GM12878 (cell line): ENCODE measurements at regions not wholly inside any gene's neighbourhood (a gene's known extent, or its start where the extent isn't known, plus 50 kb on each side); places are given as distances from the start of the nearest gene placed in this dataset.

Experiments used
- ATAC-seq: fragments of 200-7000 bp; cut with Tn5 transposase; 3 replicates; pipeline ENCODE4 v1.9.1; 2020; ENCODE audit warnings: mild to moderate bottlenecking, moderate library complexity
- BruUV-seq: library from RNA; stranded (reverse); fragments of 400-500 nt; replicated peaks from 2 replicates; lab custom pipeline; 2021; lab: Mats Ljungman, UMichigan
- CTCF ChIA-PET: fragments of 300-600 bp; sonication (Branson Sonifier 250); formaldehyde crosslinking; extraction: SDS; loops from one replicate; lab custom pipeline; 2021; ENCODE audit warnings: inconsistent platforms; lab: Yijun Ruan, JAX
- POLR2A ChIA-PET: fragments of 350-600 bp; formaldehyde crosslinking; extraction: SDS; loops from one replicate; lab custom pipeline; 2021; ENCODE audit warnings: inconsistent platforms; lab: Charles Lee
- RAD21 ChIA-PET: fragments of 300-600 bp; sonication (Branson Sonifier 250); formaldehyde crosslinking; loops from one replicate; lab custom pipeline; 2023; ENCODE audit warnings: antibody characterized with exemption; ENCODE audit not compliant: unreplicated experiment; lab: Charles Lee
- SMC1A ChIA-PET: fragments of 300-600 bp; sonication (Branson Sonifier 250); formaldehyde crosslinking; loops from one replicate; lab custom pipeline; 2023; ENCODE audit not compliant: unreplicated experiment, uncharacterized antibody; lab: Charles Lee
- DNase-seq: peaks from one replicate; pipeline ENCODE4 v3.0.0-alpha.2; 2011; ENCODE audit warnings: low read depth, low spot score
- FAIRE-seq: peaks from 3 replicates; lab custom pipeline; 2011; peaks lifted over from hg19 to GRCh38; lab: Jason Lieb, UNC
- H2AFZ ChIP-seq: 2 replicates; pipeline ENCODE4 v1.6.0; 2011; ENCODE audit warnings: low read depth, low read length, control low read depth; ENCODE audit not compliant: control insufficient read depth
- H3K27ac ChIP-seq: 2 replicates; pipeline ENCODE4 v1.5.1; 2011; ENCODE audit warnings: control low read depth; ENCODE audit not compliant: control insufficient read depth, insufficient read depth
- H3K27me3 ChIP-seq, 2 experiments: replicated peaks in 1 of 2; 2 replicates each; pipeline versions ENCODE4 v1.6.0 to v1.6.1; 2011; ENCODE audit warnings: low read length in 1 of 2; ENCODE audit not compliant: control insufficient read depth in 2 of 2, insufficient read depth in 2 of 2
- H3K36me3 ChIP-seq, 2 experiments: 2 replicates each; pipeline ENCODE4 v1.5.1; 2011; ENCODE audit warnings: low read length in 1 of 2; ENCODE audit not compliant: control insufficient read depth in 2 of 2, insufficient read depth in 2 of 2
- H3K4me1 ChIP-seq: 2 replicates; pipeline ENCODE4 v1.6.1; 2011; ENCODE audit warnings: mild to moderate bottlenecking, low read length, moderate library complexity, mixed read lengths; ENCODE audit not compliant: control insufficient read depth, insufficient read depth
- H3K4me2 ChIP-seq: 2 replicates; pipeline ENCODE4 v1.6.0; 2011; ENCODE audit warnings: control low read depth; ENCODE audit not compliant: control insufficient read depth, insufficient read depth
- H3K4me3 ChIP-seq: fragments of 200-600 bp; sonication (generic); 2 replicates; pipeline ENCODE4 v1.5.1; 2016
- H3K79me2 ChIP-seq: 2 replicates; pipeline ENCODE4 v1.6.0; 2011; ENCODE audit warnings: low read length; ENCODE audit not compliant: control insufficient read depth, insufficient read depth
- H3K9ac ChIP-seq: 2 replicates; pipeline ENCODE4 v1.8.0; 2011; ENCODE audit warnings: low read length, control low read depth, mixed read lengths; ENCODE audit not compliant: control insufficient read depth, insufficient read depth
- H3K9me3 ChIP-seq: replicated peaks from 3 replicates; pipeline ENCODE4 v1.5.1; 2011; ENCODE audit warnings: mild to moderate bottlenecking, low read length; ENCODE audit not compliant: control insufficient read depth, insufficient read depth
- H4K20me1 ChIP-seq: 2 replicates; pipeline ENCODE4 v1.6.0; 2011; ENCODE audit not compliant: control insufficient read depth, insufficient read depth
- GABPA ChIP-seq: IDR thresholded peaks from 2 replicates; pipeline ENCODE4 v1.6.1; 2014; ENCODE audit warnings: antibody characterized with exemption, low read depth, mild to moderate bottlenecking, inconsistent platforms
- IKZF2 ChIP-seq, 2 experiments: fragments of 450-650 bp; IDR thresholded peaks; 2 replicates each; pipeline ENCODE4 v1.6.1; 2017; ENCODE audit warnings: mild to moderate bottlenecking in 2 of 2, moderate library complexity in 2 of 2
- NFXL1 ChIP-seq: fragments of 450-650 bp; IDR thresholded peaks from 2 replicates; pipeline ENCODE4 v1.6.1; 2017; ENCODE audit warnings: antibody characterized with exemption, mild to moderate bottlenecking, borderline replicate concordance
- NRF1 ChIP-seq: conservative IDR thresholded peaks from 2 replicates; pipeline ENCODE4 v1.6.1; 2011; ENCODE audit warnings: mild to moderate bottlenecking, low read depth, low read length, improper control_type of control experiment
- RAD21 ChIP-seq: IDR thresholded peaks from 2 replicates; pipeline ENCODE4 v1.6.1; 2011; ENCODE audit warnings: mild to moderate bottlenecking, low read depth, low read length, moderate library complexity; ENCODE audit not compliant: insufficient read depth
- RB1 ChIP-seq: fragments of 450-650 bp; formaldehyde crosslinking; IDR thresholded peaks from 2 replicates; pipeline ENCODE4 v1.6.1; 2017; ENCODE audit warnings: mild to moderate bottlenecking, borderline replicate concordance
- TCF7 ChIP-seq: IDR thresholded peaks from 2 replicates; pipeline ENCODE4 v1.6.1; 2014; ENCODE audit warnings: antibody characterized with exemption, borderline replicate concordance
- ZNF207 ChIP-seq: fragments of 450-650 bp; IDR thresholded peaks from 2 replicates; pipeline ENCODE4 v1.6.1; 2014; ENCODE audit warnings: antibody characterized with exemption, mild to moderate bottlenecking, borderline replicate concordance
- ZSCAN29 ChIP-seq: fragments of 450-650 bp; IDR thresholded peaks from 2 replicates; pipeline ENCODE4 v1.6.1; 2017; ENCODE audit warnings: mild to moderate bottlenecking, moderate library complexity
- in situ Hi-C: fragments of 300-500 bp; cut with MboI; formaldehyde crosslinking; loops from 9 replicates; pipeline ENCODE4 v1.14.3; 2018; ENCODE audit warnings: mixed read lengths
- intact Hi-C: fragments of 100-400 bp; cut with micrococcal nuclease; formaldehyde crosslinking; loops from one replicate; pipeline ENCODE4 v1.14.2; 2022; ENCODE audit not compliant: unreplicated experiment
- TF ChIP-seq, protein P1 (sequence below): fragments of 450-650 bp; IDR thresholded peaks from 2 replicates; pipeline ENCODE4 v1.6.1; 2018; ENCODE audit warnings: borderline replicate concordance, mild to moderate bottlenecking; ENCODE audit not compliant: partially characterized antibody
- TF ChIP-seq, protein P2 (sequence below): fragments of 450-650 bp; formaldehyde crosslinking; IDR thresholded peaks from 2 replicates; pipeline ENCODE4 v1.5.0; 2022; ENCODE audit warnings: mild to moderate bottlenecking, missing genetic modification characterization
- TF ChIP-seq, protein P3 (sequence below): IDR thresholded peaks from 2 replicates; pipeline ENCODE4 v1.6.1; 2012; ENCODE audit warnings: low read length, inconsistent platforms
- TF ChIP-seq, protein P4 (sequence below): fragments of 450-650 bp; formaldehyde crosslinking; IDR thresholded peaks from 2 replicates; pipeline ENCODE4 v1.4.0; 2020; ENCODE audit warnings: mild to moderate bottlenecking, moderate library complexity

DNA sequence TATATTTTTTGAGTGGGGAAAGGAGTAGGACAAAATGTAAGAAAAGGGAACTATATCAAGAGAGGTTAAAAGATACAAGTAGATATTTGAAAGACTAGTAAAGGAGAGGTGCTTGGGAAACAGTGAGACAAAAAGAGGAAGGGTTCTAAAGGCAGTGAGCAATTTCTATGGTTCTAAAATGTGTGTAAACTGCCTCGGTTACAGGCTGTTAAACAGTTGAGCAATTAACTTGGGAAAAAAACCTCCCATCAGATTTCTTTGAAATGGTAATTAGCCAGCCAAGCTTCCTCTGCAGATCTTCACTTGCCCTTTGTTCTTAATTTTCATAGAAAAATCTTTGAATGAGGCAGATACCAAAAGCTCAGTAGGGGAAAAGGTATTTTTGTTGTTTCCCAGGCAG lies 238.7 kb upstream of the KCNH7 start (continued):
- TF ChIP-seq NFXL1 (no peak), NRF1 (no peak), RAD21 (no peak)
- TF ChIP-seq, all 136 proteins: peak for 3

DNA sequence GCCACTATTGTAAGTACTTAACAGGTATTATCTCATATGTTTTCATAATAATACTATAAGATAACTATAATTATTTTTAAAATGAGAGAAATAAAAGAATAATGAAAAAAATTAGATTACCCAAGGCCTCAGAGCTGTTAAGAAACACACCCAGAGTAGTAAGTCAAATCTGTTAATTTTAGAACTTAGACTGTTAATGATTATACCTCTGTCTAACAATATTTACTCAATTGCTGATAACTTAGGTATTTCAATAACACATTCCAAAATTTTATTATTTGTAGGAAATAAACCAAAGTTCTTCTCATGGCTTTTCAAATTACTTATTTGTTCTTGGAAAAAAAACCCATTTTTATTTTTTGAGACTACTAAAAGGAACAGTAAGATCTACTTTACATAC lies 227.5 kb upstream of the KCNH7 start:
- no TSS peak for BruUV-seq
- intact Hi-C loops = no loop called here
- Histone ChIP-seq H3K4me2 (no peak overlapping the region), H4K20me1 (no peaks in the 10 kb centered on the region), H2AFZ (no peak overlapping the region), H3K79me2 (no peaks in the 10 kb centered on the region), H3K4me3 (no peak overlapping the region), H3K27me3 (no peaks in the 10 kb centered on the region), H3K27ac (no peak overlapping the region), H3K36me3 (no peaks in the 10 kb centered on the region), H3K4me1 (no peaks in the 10 kb centered on the region), H3K9ac (no peak overlapping the region), H3K9me3 (no peaks in the 10 kb centered on the region)
- CTCF ChIA-PET = no interaction called here
- ATAC-seq (no peak), DNase-seq (no peak), FAIRE-seq (no peak)
- POLR2A ChIA-PET = no interaction called here
- RAD21 ChIA-PET = no interaction called here
- SMC1A ChIA-PET = interaction anchor here (1.9 kb wide), 1 partner anchor 11 kb away, joined by 4 read pairs; no protein-coding TSS in a partner anchor
- in situ Hi-C loops = no loop called here
- TF ChIP-seq GABPA (no peak), IKZF2 (IDR thresholded peaks at IDR 0.05) (no peak), ZSCAN29 (no peak), ZNF207 (no peak), RB1 (no peak), NFXL1 (no peak), TCF7 (no peak)
- TF ChIP-seq, protein P1, sequence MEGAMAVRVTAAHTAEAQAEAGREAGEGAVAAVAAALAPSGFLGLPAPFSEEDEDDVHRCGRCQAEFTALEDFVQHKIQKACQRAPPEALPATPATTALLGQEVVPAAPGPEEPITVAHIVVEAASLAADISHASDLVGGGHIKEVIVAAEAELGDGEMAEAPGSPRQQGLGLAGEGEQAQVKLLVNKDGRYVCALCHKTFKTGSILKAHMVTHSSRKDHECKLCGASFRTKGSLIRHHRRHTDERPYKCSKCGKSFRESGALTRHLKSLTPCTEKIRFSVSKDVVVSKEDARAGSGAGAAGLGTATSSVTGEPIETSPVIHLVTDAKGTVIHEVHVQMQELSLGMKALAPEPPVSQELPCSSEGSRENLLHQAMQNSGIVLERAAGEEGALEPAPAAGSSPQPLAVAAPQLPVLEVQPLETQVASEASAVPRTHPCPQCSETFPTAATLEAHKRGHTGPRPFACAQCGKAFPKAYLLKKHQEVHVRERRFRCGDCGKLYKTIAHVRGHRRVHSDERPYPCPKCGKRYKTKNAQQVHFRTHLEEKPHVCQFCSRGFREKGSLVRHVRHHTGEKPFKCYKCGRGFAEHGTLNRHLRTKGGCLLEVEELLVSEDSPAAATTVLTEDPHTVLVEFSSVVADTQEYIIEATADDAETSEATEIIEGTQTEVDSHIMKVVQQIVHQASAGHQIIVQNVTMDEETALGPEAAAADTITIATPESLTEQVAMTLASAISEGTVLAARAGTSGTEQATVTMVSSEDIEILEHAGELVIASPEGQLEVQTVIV = no peak
- TF ChIP-seq, protein P2, sequence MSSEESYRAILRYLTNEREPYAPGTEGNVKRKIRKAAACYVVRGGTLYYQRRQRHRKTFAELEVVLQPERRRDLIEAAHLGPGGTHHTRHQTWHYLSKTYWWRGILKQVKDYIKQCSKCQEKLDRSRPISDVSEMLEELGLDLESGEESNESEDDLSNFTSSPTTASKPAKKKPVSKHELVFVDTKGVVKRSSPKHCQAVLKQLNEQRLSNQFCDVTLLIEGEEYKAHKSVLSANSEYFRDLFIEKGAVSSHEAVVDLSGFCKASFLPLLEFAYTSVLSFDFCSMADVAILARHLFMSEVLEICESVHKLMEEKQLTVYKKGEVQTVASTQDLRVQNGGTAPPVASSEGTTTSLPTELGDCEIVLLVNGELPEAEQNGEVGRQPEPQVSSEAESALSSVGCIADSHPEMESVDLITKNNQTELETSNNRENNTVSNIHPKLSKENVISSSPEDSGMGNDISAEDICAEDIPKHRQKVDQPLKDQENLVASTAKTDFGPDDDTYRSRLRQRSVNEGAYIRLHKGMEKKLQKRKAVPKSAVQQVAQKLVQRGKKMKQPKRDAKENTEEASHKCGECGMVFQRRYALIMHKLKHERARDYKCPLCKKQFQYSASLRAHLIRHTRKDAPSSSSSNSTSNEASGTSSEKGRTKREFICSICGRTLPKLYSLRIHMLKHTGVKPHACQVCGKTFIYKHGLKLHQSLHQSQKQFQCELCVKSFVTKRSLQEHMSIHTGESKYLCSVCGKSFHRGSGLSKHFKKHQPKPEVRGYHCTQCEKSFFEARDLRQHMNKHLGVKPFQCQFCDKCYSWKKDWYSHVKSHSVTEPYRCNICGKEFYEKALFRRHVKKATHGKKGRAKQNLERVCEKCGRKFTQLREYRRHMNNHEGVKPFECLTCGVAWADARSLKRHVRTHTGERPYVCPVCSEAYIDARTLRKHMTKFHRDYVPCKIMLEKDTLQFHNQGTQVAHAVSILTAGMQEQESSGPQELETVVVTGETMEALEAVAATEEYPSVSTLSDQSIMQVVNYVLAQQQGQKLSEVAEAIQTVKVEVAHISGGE (CRISPR knock-in tag) = no peak
- TF ChIP-seq, protein P3, sequence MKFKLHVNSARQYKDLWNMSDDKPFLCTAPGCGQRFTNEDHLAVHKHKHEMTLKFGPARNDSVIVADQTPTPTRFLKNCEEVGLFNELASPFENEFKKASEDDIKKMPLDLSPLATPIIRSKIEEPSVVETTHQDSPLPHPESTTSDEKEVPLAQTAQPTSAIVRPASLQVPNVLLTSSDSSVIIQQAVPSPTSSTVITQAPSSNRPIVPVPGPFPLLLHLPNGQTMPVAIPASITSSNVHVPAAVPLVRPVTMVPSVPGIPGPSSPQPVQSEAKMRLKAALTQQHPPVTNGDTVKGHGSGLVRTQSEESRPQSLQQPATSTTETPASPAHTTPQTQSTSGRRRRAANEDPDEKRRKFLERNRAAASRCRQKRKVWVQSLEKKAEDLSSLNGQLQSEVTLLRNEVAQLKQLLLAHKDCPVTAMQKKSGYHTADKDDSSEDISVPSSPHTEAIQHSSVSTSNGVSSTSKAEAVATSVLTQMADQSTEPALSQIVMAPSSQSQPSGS = no peak
- TF ChIP-seq, protein P4, sequence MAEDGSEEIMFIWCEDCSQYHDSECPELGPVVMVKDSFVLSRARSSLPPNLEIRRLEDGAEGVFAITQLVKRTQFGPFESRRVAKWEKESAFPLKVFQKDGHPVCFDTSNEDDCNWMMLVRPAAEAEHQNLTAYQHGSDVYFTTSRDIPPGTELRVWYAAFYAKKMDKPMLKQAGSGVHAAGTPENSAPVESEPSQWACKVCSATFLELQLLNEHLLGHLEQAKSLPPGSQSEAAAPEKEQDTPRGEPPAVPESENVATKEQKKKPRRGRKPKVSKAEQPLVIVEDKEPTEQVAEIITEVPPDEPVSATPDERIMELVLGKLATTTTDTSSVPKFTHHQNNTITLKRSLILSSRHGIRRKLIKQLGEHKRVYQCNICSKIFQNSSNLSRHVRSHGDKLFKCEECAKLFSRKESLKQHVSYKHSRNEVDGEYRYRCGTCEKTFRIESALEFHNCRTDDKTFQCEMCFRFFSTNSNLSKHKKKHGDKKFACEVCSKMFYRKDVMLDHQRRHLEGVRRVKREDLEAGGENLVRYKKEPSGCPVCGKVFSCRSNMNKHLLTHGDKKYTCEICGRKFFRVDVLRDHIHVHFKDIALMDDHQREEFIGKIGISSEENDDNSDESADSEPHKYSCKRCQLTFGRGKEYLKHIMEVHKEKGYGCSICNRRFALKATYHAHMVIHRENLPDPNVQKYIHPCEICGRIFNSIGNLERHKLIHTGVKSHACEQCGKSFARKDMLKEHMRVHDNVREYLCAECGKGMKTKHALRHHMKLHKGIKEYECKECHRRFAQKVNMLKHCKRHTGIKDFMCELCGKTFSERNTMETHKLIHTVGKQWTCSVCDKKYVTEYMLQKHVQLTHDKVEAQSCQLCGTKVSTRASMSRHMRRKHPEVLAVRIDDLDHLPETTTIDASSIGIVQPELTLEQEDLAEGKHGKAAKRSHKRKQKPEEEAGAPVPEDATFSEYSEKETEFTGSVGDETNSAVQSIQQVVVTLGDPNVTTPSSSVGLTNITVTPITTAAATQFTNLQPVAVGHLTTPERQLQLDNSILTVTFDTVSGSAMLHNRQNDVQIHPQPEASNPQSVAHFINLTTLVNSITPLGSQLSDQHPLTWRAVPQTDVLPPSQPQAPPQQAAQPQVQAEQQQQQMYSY (CRISPR knock-in tag) = no peak
